GM13977 (cell line): ENCODE measurements at regions not wholly inside any gene's neighbourhood (a gene's known extent, or its start where the extent isn't known, plus 50 kb on each side); places are given as distances from the start of the nearest gene placed in this dataset.

Experiments used
- DNase-seq: peaks from one replicate; pipeline ENCODE4 v3.0.0; 2012; ENCODE audit warnings: low spot score
- CTCF ChIP-seq: IDR thresholded peaks from 2 replicates; pipeline ENCODE4 v1.5.1; 2012; ENCODE audit warnings: mild to moderate bottlenecking, control low read depth; ENCODE audit not compliant: insufficient read depth; ENCODE audit errors: extremely low read depth, missing control alignments
- in situ Hi-C: fragments of 300-500 bp; cut with MboI; formaldehyde crosslinking; loops from one replicate; pipeline ENCODE4 v1.12.0; 2022; ENCODE audit warnings: low sequenced_read_pairs, low pct_unique_long_range_greater_than_20kb, mixed read lengths, inconsistent platforms; ENCODE audit not compliant: unreplicated experiment

- DNase-seq: no peak
- in situ Hi-C loops: no loop called here
- no peak for TF ChIP-seq CTCF
These were observed 97.1 kb downstream of the JCAD start for GRCh38 chr10:29962166-29962850.

- no peak for DNase-seq
- no peak for TF ChIP-seq CTCF
- in situ Hi-C loops: no loop called here
These were observed 98.0 kb downstream of the JCAD start for GRCh38 chr10:29961351-29961750.

- TF ChIP-seq CTCF: no peak
- DNase-seq: no peak
- in situ Hi-C loops: no loop called here
These were observed 99.1 kb downstream of the JCAD start for GRCh38 chr10:29960261-29960660.

GRCh38 chr10:29959586-29959985, 99.8 kb downstream of the JCAD start:
- TF ChIP-seq CTCF: no peak
- in situ Hi-C loops: no loop called here
- DNase-seq: no peak

- no peak for DNase-seq
- TF ChIP-seq CTCF: no peak
- in situ Hi-C loops: no loop called here
These were observed 100.9 kb downstream of the JCAD start for GRCh38 chr10:29958440-29958839.

GRCh38 chr10:29957907-29958331, 101.5 kb downstream of the JCAD start:
- DNase-seq: no peak
- in situ Hi-C loops: no loop called here
- no peak for TF ChIP-seq CTCF
